NT2/D1 (cell line): ENCODE measurements at regions not wholly inside any gene's neighbourhood (a gene's known extent, or its start where the extent isn't known, plus 50 kb on each side); places are given as distances from the start of the nearest gene placed in this dataset.
"Not testable (repeated sequence)": the region's sequence is repeated elsewhere in the genome, so short reads cannot be mapped to it uniquely, and the experiment has no call there.

Experiments
- DNase-seq: peaks from one replicate; pipeline ENCODE4 v3.0.0-alpha.2; 2011; ENCODE audit warnings: low read depth, low spot score
- H3K27me3 ChIP-seq: 2 replicates; pipeline ENCODE4 v1.6.0; 2011; ENCODE audit warnings: mild to moderate bottlenecking; ENCODE audit not compliant: insufficient read length, insufficient read depth
- H3K36me3 ChIP-seq: 2 replicates; pipeline ENCODE4 v1.6.1; 2011; ENCODE audit warnings: mild to moderate bottlenecking, low read length, mixed read lengths; ENCODE audit not compliant: insufficient read depth, insufficient read length
- H3K4me1 ChIP-seq: 2 replicates; pipeline ENCODE4 v1.5.1; 2011; ENCODE audit not compliant: insufficient read depth, insufficient read length
- H3K4me3 ChIP-seq: 2 replicates; pipeline ENCODE4 v1.5.1; 2011; ENCODE audit warnings: low read depth; ENCODE audit not compliant: insufficient read length
- H3K9ac ChIP-seq: 2 replicates; pipeline ENCODE4 v1.6.0; 2011; ENCODE audit warnings: low read depth; ENCODE audit not compliant: insufficient read length
- H3K9me3 ChIP-seq: 2 replicates; pipeline ENCODE4 v1.5.1; 2011; ENCODE audit warnings: mild to moderate bottlenecking, low read length; ENCODE audit not compliant: insufficient read depth
- SUZ12 ChIP-seq: IDR thresholded peaks from 2 replicates; pipeline ENCODE4 v1.6.1; 2011; ENCODE audit not compliant: insufficient read length, insufficient read depth; ENCODE audit errors: extremely low read depth
- YY1 ChIP-seq: IDR thresholded peaks from 2 replicates; pipeline ENCODE4 v1.6.1; 2011; ENCODE audit not compliant: insufficient read length, insufficient read depth
- ZNF274 ChIP-seq: IDR thresholded peaks from 2 replicates; pipeline ENCODE4 v1.6.1; 2011; ENCODE audit warnings: mild to moderate bottlenecking, low read depth, low read length

- Histone ChIP-seq H3K27me3 (no peaks in the 10 kb centered on the region), H3K9me3 (no peaks in the 10 kb centered on the region), H3K9ac (no peak overlapping the region), H3K4me3 (no peak overlapping the region), H3K4me1 (peaks cover 10% of the 10 kb centered on the region), H3K36me3 (no peaks in the 10 kb centered on the region)
- no peak for TF ChIP-seq SUZ12
- TF ChIP-seq YY1: no peak
- TF ChIP-seq ZNF274: no peak
- DNase-seq: no peak
Measured at GRCh38 chr6:167404385-167405049, 79.6 kb downstream of the TTLL2 start.

GRCh38 chr6:167405778-167406532 is 81.1 kb downstream of the TTLL2 start:
- no peaks in the 10 kb centered on the region for H3K27me3 ChIP-seq
- TF ChIP-seq SUZ12 (no peak), ZNF274 (no peak)
- H3K9me3 ChIP-seq: no peaks in the 10 kb centered on the region
- peaks cover 14% of the 10 kb centered on the region for H3K4me1 ChIP-seq
- no peak overlapping the region for H3K9ac ChIP-seq
- no peak for DNase-seq
- no peak overlapping the region for H3K4me3 ChIP-seq
- H3K36me3 ChIP-seq: no peaks in the 10 kb centered on the region

DNA sequence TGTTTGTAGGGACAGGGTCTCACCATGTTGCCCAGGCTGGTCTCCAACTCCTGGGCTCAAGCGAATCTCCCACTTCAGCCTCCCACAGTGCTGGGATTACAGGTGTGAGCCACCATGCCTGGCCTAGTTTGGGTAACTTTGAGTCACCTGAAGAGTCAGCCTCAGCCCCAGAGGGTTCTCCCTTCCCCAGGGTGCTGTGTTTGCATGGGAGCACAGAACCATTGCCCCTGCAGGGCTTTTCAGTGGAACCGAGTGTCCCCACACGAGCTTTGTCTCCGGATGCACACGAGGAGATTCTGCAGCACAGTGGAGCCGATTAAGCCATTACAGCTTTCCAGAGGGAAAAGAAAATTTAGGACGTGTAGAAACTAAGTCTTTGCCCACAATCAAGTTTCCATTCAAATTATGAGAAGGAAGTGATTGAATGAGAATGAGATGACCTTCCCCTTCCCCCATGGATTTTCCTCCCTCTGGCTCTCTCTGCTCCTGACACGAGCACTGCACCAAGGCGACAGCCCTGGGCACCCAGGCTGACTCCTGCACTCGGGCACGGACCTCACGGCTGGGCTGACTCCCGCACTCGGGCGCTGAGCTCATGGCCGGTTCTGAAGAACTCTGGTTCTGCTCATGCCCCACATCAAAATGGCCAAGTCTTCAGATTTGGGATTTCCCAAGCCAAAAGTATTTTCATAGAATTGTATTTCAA is 81.8 kb downstream of the TTLL2 start:
- not testable (repeated sequence) for DNase-seq, H3K9me3 ChIP-seq, H3K27me3 ChIP-seq, H3K36me3 ChIP-seq, H3K4me3 ChIP-seq, H3K9ac ChIP-seq
- peaks cover 12% of the 10 kb centered on the region for H3K4me1 ChIP-seq

DNA sequence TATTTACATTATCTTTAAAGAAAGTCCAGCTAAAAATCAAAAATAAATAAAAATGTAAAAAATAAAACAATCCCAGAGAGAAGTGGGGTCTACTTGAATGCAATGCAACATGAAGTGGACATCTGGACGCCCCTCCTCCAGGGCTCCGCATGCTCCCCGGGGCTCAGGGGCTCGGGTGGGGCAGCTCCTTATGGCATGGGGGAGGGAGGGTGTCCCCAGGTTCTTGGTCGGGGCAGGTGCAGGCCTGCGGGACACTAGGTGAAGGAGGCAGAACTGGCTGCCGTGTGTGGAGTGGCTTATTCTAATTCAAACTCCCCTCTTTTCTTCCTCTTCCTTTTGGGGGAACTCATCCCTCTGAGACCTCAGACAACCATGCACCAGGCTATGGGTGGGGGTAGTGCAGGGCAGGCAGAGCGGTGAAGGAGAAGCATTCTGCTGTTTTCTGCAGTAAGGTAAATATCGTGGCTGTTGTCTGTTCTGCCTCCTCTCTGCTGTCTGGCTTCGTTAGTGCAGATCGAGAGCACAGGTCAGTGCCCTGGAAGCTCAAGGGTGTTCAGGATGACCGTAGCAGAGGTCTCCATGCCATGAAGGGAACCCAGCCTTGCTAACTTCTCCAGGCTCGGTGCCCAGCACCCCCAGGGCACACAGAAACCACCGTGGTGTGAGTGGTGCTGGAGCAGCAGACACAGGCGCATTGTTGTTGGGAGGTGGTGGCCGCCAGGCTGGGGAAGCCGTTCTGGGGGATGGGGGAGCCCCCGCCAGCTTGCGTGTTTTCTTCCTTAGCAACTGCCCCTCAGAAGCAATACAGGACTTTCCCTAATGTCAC is 82.6 kb downstream of the TTLL2 start:
- Histone ChIP-seq H3K9me3 (no peaks in the 10 kb centered on the region), H3K27me3 (no peaks in the 10 kb centered on the region), H3K9ac (no peak overlapping the region), H3K36me3 (no peaks in the 10 kb centered on the region), H3K4me1 (peaks cover 10% of the 10 kb centered on the region), H3K4me3 (no peak overlapping the region)
- TF ChIP-seq YY1 (no peak), ZNF274 (no peak), SUZ12 (no peak)
- DNase-seq: no peak

GRCh38 chr6:167408235-167408869 is 83.5 kb downstream of the TTLL2 start:
- no peaks in the 10 kb centered on the region for H3K27me3 ChIP-seq
- H3K9me3 ChIP-seq: no peaks in the 10 kb centered on the region
- no peaks in the 10 kb centered on the region for H3K36me3 ChIP-seq
- H3K4me3 ChIP-seq: no peak overlapping the region
- TF ChIP-seq ZNF274 (no peak), SUZ12 (no peak), YY1 (no peak)
- H3K9ac ChIP-seq: no peak overlapping the region
- peaks cover 10% of the 10 kb centered on the region for H3K4me1 ChIP-seq
- no peak for DNase-seq

DNA sequence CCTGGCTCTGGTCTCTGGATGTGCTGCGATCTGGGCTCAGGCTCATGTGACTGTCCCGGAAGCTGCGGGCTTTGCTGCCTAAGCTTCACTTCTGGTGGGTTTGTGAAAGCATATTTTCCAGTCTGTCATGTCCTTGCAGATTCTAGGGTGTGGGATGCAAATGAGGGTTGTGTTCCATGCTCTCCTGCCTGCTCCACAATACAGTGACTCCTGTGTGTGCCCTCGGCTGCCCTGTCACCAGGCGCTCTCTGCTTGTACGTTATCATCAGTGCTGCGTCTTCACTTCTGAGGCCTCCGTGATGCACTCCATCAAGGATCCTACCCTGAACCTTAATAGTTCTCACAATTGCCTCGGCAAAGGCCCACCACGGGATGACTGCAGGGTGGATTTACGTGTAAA is 84.2 kb downstream of the TTLL2 start:
- Histone ChIP-seq H3K9ac (no peak overlapping the region), H3K4me1 (peaks cover 10% of the 10 kb centered on the region), H3K4me3 (no peak overlapping the region), H3K9me3 (no peaks in the 10 kb centered on the region), H3K36me3 (no peaks in the 10 kb centered on the region), H3K27me3 (no peaks in the 10 kb centered on the region)
- TF ChIP-seq ZNF274 (no peak), SUZ12 (no peak), YY1 (no peak)
- no peak for DNase-seq

- Histone ChIP-seq H3K4me1 (peaks cover 10% of the 10 kb centered on the region), H3K4me3 (no peak overlapping the region), H3K9ac (no peak overlapping the region), H3K9me3 (no peaks in the 10 kb centered on the region), H3K27me3 (no peaks in the 10 kb centered on the region), H3K36me3 (no peaks in the 10 kb centered on the region)
- no peak for DNase-seq
- no peak for TF ChIP-seq YY1
- TF ChIP-seq SUZ12: no peak
- TF ChIP-seq ZNF274: no peak
Measured at GRCh38 chr6:167409694-167410093, 84.8 kb downstream of the TTLL2 start.
